GM13977 (cell line): ENCODE measurements at regions not wholly inside any gene's neighbourhood (a gene's known extent, or its start where the extent isn't known, plus 50 kb on each side); places are given as distances from the start of the nearest gene placed in this dataset.

ENCODE experiments used
- DNase-seq: peaks from one replicate; pipeline ENCODE4 v3.0.0; 2012; ENCODE audit warnings: low spot score
- in situ Hi-C: fragments of 300-500 bp; cut with MboI; formaldehyde crosslinking; loops from one replicate; pipeline ENCODE4 v1.12.0; 2022; ENCODE audit warnings: low sequenced_read_pairs, low pct_unique_long_range_greater_than_20kb, mixed read lengths, inconsistent platforms; ENCODE audit not compliant: unreplicated experiment
- TF ChIP-seq, protein P1 (sequence below): IDR thresholded peaks from 2 replicates; pipeline ENCODE4 v1.5.1; 2012; ENCODE audit warnings: mild to moderate bottlenecking, control low read depth; ENCODE audit not compliant: insufficient read depth; ENCODE audit errors: extremely low read depth, missing control alignments

DNA sequence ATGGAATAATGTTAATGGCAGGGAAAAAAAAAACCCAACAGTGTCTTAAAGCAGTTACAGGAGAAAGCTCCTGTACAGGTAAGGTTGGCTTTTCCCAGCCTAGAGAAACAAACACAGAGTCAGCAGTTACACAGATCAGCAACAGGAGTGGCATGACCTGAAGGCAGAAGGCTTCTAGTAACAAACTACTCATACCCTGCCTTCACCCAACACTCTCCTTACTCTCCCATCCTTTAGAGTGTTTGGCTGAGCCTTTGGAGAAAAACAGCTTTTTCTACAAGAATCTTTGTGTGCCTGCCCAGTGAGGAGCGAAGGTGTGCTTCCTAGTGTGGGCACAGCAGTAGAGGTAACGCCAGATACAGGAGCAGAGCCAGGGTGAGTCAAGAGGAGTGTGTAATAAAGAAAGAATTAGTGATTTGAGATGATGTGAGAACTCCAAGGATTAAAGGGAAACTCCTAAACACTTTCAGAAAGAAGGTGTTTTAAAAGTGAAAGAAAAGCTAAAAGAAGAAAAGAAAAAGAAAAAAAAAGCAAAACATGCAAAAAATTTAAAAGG, 152.7 kb downstream of the POLR2M start:
- no peak for DNase-seq
- TF ChIP-seq, protein P1, sequence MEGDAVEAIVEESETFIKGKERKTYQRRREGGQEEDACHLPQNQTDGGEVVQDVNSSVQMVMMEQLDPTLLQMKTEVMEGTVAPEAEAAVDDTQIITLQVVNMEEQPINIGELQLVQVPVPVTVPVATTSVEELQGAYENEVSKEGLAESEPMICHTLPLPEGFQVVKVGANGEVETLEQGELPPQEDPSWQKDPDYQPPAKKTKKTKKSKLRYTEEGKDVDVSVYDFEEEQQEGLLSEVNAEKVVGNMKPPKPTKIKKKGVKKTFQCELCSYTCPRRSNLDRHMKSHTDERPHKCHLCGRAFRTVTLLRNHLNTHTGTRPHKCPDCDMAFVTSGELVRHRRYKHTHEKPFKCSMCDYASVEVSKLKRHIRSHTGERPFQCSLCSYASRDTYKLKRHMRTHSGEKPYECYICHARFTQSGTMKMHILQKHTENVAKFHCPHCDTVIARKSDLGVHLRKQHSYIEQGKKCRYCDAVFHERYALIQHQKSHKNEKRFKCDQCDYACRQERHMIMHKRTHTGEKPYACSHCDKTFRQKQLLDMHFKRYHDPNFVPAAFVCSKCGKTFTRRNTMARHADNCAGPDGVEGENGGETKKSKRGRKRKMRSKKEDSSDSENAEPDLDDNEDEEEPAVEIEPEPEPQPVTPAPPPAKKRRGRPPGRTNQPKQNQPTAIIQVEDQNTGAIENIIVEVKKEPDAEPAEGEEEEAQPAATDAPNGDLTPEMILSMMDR: no peak
- in situ Hi-C loops: loop anchor here (25.0 kb wide), 1 partner anchor 122 kb away; no protein-coding TSS in a partner anchor

DNA sequence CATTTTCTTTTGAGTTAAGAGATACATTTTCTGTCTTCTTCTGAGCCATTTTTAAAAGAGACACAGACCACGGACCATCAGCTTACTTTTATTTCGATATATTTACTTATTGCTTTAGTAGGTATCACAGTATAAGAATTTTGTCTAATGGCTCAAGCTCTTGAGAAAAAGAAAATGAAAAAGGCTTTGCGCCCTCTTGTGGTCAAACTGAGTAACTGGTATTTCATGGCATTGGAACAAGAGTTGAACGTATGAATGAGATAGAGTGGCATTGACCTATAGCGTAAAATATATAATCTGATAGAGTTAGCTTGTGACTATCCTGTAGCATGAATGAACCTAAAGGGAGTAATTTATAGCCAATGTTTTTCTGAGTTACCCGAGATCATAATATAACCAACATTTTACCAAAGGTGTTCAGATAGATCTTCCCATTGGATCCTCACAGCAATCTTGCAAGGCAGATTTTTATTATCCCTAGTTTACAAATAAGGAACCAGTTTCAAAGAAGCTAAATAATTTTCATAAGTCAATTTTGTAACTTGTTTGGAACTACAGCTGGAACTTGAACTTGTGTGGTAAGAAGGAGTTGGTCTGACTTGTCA, 154.6 kb downstream of the POLR2M start:
- TF ChIP-seq, protein P1: peak; percentile 85
- in situ Hi-C loops: loop anchor here (25.0 kb wide), 1 partner anchor 124 kb away; no protein-coding TSS in a partner anchor
- peak; percentile 21 for DNase-seq

DNA sequence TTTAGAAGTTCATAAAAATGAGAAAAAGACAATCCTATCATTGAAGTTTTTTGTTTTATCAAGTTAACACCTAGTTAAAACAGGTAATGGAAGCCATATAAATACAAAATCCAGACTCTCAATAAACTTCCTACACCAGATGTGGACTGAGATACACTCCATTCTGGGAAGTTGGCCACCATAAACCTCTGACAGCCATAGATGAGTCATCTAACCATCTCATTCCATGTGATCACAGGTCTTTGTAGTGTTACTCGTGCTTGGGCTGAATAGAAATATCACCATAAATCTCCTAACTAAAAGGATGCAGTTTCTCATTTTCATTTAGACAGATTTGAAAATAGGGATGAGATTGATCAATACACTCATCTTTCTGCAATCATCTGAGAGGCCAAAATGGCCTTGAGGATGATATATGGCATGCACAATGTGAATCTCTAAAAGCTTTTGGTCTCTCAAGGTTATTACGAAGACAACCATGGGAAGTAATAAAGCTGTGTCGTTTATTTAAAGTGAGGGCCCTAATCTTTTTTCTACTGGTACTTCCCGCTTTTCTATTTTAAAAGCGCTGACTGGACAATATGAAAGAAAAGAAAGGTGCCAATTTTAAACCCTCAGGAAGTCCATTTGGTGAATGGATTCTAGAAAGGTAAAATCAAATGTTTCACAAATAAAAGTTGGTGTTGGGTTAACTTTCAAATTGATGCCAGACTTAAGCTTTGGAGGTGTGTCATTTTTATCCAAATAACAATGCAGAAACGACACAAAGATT, 155.5 kb downstream of the POLR2M start:
- DNase-seq: no peak
- in situ Hi-C loops: loop anchor here (25.0 kb wide), 1 partner anchor 125 kb away; no protein-coding TSS in a partner anchor
- TF ChIP-seq, protein P1: no peak

DNA sequence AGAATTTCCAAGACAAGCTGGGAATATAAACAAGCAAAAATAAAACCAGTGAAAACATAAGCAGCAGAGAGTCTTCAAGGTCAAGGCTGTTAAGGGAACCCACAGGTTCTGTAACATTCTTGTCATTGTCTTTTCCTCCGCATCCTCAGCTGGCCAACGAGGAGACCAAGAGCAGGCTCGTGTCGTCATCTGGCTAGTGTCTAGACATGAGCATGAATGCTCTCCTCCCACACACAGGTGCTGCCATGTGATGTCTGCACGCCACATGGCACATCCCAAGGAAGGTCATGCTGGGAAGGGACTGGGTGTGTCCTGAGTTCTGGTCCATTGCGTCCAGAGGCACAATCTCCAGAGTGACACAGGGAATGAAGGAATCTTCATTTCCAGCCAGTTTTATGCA, 156.2 kb downstream of the POLR2M start:
- TF ChIP-seq, protein P1: no peak
- no peak for DNase-seq
- in situ Hi-C loops: loop anchor here (25.0 kb wide), 1 partner anchor 125 kb away; no protein-coding TSS in a partner anchor

DNA sequence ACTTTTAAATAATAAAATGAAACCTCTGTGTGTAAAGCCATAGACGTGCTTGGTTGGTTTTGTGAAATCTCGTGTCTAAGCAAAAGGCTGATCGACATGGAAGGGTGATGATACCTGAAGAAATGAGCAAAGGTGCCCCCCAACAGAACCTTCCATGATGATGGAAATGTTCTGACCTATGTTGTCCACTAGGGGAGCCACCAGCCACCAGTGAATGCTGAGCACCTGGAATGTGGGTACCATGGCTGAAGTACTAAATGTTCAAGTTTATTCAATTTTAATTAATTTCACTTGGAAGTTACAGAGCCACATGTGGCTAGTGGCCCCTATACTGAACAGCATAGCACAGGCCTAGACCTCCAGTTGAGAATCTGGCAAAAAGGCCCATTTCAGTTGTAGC, 158.8 kb downstream of the POLR2M start:
- TF ChIP-seq, protein P1: peak; percentile 48
- in situ Hi-C loops: loop anchor here (25.0 kb wide), 1 partner anchor 128 kb away; no protein-coding TSS in a partner anchor
- no peak for DNase-seq

DNA sequence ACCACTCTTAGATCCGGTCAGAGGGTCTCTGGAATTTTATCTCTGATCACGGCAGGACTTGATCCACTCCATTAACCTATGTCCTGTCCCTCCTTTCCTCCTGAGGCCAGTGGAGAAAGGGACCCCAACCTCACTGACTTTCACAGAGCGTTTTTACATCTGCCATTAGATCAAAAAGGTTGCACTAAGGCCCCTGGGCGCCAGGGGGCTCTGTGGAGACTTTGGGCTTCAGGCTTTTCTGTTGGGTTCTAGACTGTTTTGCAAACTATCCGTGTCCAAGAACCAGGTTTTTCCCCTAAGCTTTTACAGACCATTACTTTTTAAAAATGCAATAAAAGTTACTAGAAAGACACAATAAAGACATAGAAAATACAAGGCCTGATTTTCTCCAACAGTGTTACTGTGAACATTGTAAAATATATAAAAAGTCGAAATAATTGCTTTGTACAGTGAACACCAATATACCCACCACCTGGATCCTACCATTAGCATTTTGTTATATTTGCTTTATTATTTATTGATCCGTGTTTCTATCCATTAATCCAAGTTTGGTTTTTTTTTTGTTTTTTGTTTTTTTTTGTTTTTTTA, 159.7 kb downstream of the POLR2M start:
- in situ Hi-C loops: loop anchor here (25.0 kb wide), 1 partner anchor 129 kb away; no protein-coding TSS in a partner anchor

More for the DNA sequence above, 159.7 kb downstream of the POLR2M start:
- peak; percentile 40 for DNase-seq
- TF ChIP-seq, protein P1: peak; percentile 71
